ENCODE measurements at regions not wholly inside any gene's neighbourhood (a gene's known extent, or its start where the extent isn't known, plus 50 kb on each side); places are given as distances from the start of the nearest gene placed in this dataset.

DNA sequence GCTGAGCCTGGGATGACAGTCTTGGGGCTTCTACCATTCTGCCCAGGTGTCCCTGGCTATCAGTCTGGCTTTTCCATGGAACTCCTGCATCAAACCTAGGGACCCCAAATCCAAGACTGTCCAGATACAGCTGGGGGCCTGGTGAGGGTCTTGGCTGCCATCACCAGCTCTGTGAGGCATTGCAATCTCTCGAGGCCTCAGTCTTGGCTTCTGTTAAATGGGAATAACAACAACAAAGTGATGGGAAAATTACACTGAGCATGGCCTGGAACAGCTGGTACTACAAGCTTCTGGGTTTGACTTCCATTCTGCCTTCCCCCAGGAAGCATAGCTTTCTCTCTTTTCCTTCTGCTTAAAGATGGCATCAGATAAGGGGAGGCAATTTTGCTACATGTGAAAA, 50.0 kb upstream of the LCTL start:
- Mint-ChIP-seq H3K27ac (no peak overlapping the region), H3K9me3 (no peaks in the 10 kb centered on the region), H3K4me3 (no peak overlapping the region), H3K4me1 (ENCODE audit: low read depth in 2 of 2) (peaks cover 0 to 8% of the 10 kb centered on the region in 2 donors), H3K27me3 (peaks cover 8 to 46% of the 10 kb centered on the region in 2 donors), H3K36me3 (ENCODE audit: insufficient read depth) (no peaks in the 10 kb centered on the region)
- no peak for ATAC-seq (replicated peaks)
- DNase-seq = no peak

DNA sequence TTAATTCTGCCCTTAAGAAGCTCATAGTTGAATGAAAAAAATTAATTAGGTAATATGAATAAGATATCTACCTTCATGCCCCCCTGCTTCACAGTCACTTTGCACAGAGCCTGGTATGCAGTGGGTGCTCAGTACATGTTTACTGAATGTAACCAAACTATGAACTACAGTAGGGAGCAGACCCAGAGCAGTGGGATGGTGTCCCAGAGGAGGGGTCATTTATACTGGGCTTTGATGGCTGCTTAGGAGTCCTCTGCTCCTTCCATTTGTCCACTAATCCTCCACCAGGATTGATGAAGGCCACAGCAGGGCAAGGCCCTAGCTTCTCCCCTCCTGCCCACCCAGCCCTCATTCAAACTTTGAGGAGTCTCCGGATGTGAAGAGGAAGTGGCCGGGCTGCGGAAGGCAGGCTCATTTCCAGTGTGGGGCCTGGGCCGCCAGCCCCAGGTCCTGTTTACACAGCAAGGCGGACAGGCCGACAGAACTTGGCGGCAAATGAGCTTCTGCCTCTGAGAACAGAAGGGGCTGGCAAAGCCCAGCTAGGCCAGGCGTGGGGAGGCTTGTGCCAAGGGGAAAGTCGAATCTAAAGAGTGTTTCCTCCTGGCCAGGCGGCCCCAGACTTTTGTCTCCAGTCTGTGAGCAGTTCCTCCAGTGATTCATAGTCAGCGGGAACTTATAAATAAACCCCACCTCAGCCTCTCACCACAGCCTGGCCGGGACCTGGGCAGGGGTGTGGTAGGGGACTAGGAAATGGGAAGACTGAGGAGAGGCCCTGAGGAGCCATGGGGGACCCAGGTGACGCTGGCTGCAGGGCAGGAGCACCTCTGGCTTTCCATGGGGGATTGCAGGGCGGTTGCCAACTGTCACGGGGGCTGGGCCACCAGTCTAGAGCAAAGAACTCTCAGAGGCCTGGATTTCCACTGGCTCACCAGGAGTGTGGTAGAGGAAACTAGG, 51.6 kb upstream of the LCTL start:
- Mint-ChIP-seq H3K27ac (peak overlapping the region in 1 of 2 donors; percentile 51), H3K4me1 (ENCODE audit: low read depth in 2 of 2) (peaks cover 0 to 8% of the 10 kb centered on the region in 2 donors), H3K27me3 (peaks cover 15 to 56% of the 10 kb centered on the region in 2 donors), H3K9me3 (no peaks in the 10 kb centered on the region), H3K36me3 (ENCODE audit: insufficient read depth) (no peaks in the 10 kb centered on the region), H3K4me3 (no peak overlapping the region)
- no peak for ATAC-seq (replicated peaks)
- DNase-seq = no peak

- Mint-ChIP-seq H3K9me3 (no peaks in the 10 kb centered on the region), H3K4me1 (ENCODE audit: low read depth in 2 of 2) (no peaks in the 10 kb centered on the region), H3K4me3 (no peak overlapping the region), H3K36me3 (ENCODE audit: insufficient read depth) (no peaks in the 10 kb centered on the region), H3K27me3 (peaks cover 28 to 59% of the 10 kb centered on the region in 2 donors), H3K27ac (no peak overlapping the region)
- DNase-seq (peak in 2 of 3 experiments; percentile 7 to 23), ATAC-seq (replicated peaks) (no peak)
These were observed 53.5 kb upstream of the LCTL start for GRCh38 chr15:66619152-66619903.

DNA sequence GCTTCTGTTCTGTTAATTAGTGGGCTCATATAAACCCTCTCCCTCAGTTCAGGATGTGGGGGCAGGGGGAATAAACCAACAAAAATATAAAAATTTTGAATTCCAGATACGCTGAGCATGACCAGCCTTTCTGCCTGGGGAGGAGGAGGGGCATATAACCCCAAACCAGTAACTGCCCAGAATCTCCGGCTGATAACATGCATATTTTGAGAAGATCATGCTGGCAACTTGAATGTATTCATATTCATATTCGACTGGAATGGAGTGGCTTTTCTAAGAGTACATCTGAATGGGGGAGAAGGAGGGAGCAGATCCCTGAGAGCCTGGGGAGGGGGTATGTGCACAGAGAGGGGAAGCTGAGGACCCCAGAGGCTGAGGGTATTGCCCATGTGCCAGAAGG, 54.5 kb upstream of the LCTL start:
- DNase-seq (no peak), ATAC-seq (replicated peaks) (no peak)
- no peaks in the 10 kb centered on the region for H3K36me3 Mint-ChIP-seq (ENCODE audit: insufficient read depth)
- H3K27me3 Mint-ChIP-seq = peaks cover 28 to 59% of the 10 kb centered on the region in 2 donors
- H3K27ac Mint-ChIP-seq = no peak overlapping the region
- no peaks in the 10 kb centered on the region for H3K4me1 Mint-ChIP-seq (ENCODE audit: low read depth in 2 of 2)
- H3K9me3 Mint-ChIP-seq = no peaks in the 10 kb centered on the region
- H3K4me3 Mint-ChIP-seq = no peak overlapping the region

DNA sequence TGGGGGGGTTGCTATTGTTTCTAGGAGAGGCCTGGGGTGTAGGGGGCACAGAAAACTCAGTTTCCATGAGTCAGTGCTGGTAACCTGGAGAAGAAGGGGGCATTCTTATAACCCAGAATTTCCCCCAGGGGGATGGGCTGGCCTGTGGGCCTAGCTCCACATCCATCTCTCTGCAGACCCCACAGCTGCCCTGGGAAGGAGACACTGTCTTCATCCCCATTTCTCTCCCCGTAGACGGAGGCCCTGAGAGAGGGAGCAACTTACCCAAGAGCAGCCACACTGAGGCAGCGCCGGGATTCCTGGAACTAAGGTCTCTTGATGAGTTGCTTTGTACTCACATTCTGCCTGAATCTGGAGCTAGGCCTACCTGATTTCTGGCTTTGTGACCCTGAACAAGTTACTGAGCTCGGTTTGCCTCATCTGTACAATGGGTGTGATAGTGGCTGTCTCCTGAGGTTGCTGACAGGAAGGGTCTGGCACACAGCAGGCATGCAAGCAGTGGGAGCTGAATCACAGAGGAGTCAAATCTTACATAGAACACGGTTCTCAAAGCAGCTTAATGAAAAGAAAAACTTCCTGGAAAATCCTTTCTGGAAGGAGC, 55.0 kb upstream of the LCTL start:
- Mint-ChIP-seq H3K9me3 (no peaks in the 10 kb centered on the region), H3K4me1 (ENCODE audit: low read depth in 2 of 2) (no peaks in the 10 kb centered on the region), H3K27ac (no peak overlapping the region), H3K27me3 (peaks cover 28 to 59% of the 10 kb centered on the region in 2 donors), H3K4me3 (no peak overlapping the region), H3K36me3 (ENCODE audit: insufficient read depth) (no peaks in the 10 kb centered on the region)
- ATAC-seq (replicated peaks) = no peak
- no peak for DNase-seq

DNA sequence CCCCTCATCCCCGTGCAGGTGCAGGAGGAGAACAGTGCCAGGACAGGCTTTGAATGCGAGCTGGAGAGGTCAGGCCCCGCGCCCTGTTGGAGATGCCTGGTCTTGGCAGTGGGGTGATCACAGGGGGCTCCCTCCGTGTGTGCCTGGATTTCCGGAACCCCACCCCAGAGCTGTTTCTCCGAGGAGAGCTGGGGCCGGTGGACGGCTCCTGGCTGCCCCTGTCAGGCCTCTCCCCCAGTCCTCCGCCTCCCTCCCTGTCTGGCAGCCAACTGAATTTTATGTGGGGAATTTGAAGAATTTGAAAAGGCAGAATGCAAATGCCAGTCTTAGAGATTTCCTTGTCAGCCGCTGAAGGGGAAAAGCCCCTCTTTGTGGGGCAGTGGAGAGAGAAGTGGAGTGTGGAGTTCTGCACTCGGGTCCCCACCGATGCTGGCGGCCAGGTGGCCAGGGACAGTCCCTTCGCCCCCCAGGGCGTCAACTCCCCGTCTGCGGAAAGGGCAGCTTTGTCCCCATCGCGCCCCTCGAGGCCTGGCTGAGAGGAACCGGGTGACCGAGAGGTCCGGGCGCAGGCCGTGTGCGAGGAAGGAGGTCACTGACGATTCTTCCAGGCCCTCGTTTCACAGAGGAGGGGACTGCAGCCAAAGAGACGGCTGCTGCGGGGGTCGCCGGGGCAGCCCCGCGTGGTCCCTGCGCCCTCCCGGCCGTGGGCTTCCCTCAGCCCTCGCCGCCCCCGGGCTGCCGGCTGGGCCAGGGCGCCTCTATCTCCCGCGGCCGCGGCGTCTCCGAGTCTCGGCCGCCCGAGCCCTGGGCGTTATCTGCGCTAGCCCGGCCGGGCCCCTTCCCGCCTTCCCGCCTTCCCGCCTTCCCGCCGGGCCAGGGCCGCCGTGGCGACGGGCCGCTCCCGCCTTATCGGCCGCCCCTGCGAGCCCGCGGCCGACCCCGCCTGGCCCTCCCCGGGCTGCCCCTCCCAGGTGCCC, 56.0 kb upstream of the LCTL start:
- no peaks in the 10 kb centered on the region for H3K36me3 Mint-ChIP-seq (ENCODE audit: insufficient read depth)
- no peaks in the 10 kb centered on the region for H3K4me1 Mint-ChIP-seq (ENCODE audit: low read depth in 2 of 2)
- ATAC-seq (replicated peaks) (no peak), DNase-seq (no peak)
- peaks cover 28 to 55% of the 10 kb centered on the region in 2 donors for H3K27me3 Mint-ChIP-seq
- H3K27ac Mint-ChIP-seq = no peak overlapping the region
- no peaks in the 10 kb centered on the region for H3K9me3 Mint-ChIP-seq
- no peak overlapping the region for H3K4me3 Mint-ChIP-seq

- Mint-ChIP-seq H3K4me1 (ENCODE audit: low read depth in 2 of 2) (no peaks in the 10 kb centered on the region), H3K4me3 (no peak overlapping the region), H3K27me3 (peaks cover 28 to 47% of the 10 kb centered on the region in 2 donors), H3K36me3 (ENCODE audit: insufficient read depth) (no peaks in the 10 kb centered on the region), H3K9me3 (no peaks in the 10 kb centered on the region), H3K27ac (no peak overlapping the region)
- DNase-seq = no peak
- no peak for ATAC-seq (replicated peaks)
These were observed 56.8 kb upstream of the LCTL start for GRCh38 chr15:66622591-66623022.

DNA sequence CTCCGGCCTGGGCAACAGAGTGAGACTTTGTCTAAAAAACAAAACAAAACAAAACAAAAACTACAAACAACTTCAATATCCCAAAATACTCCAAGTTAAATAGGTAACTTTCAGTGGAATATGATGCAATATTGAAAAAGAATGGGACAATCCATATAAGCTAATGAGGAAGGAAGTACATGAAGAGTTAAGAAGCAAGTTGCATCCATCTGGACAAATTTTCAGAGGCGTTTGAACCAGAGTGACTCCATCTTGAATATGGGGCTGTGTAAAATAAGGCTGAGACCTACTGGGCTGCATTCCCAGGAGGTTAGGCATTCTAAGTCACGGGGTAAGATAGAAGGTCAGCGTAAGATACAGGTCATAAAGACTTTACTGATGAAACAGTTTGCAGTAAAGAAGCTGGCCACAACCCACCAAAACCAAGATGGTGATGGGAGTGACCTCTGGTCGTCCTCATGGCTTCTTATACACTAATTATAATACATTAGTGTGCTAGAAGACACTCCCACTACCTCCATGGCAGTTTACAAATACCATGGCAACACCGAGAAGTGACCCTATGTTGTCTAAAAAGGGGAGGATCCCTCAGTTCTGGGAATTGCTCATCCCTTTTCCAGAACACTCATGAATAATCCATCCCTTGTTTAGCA, 58.1 kb upstream of the LCTL start:
- no peaks in the 10 kb centered on the region for H3K4me1 Mint-ChIP-seq (ENCODE audit: low read depth in 2 of 2)
- no peaks in the 10 kb centered on the region for H3K9me3 Mint-ChIP-seq
- peaks cover 28 to 41% of the 10 kb centered on the region in 2 donors for H3K27me3 Mint-ChIP-seq
- H3K4me3 Mint-ChIP-seq = no peak overlapping the region
- no peak for DNase-seq
- no peak for ATAC-seq (replicated peaks)
- H3K36me3 Mint-ChIP-seq (ENCODE audit: insufficient read depth) = no peaks in the 10 kb centered on the region
- H3K27ac Mint-ChIP-seq = no peak overlapping the region

DNA sequence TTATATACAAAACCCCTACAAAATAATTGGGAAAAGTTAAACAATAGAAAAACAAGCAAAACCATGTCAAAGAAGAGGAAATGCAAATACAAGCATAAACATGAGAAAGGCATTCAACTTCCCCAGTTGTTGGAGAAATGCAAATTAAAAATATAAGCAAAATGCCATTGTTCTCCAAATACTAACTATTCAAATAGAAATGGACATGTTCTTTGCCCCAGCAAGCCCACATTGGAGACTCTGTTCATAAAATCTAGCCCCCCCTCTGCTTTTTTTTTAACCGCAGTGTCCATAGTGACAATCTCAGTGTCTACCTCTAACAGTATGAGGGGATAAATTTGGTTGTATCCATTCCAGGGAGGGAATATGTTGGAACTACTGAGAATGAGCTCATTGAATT, 59.7 kb upstream of the LCTL start:
- Mint-ChIP-seq H3K36me3 (ENCODE audit: insufficient read depth) (no peaks in the 10 kb centered on the region), H3K4me3 (no peak overlapping the region), H3K27me3 (peaks cover 24 to 37% of the 10 kb centered on the region in 2 donors), H3K9me3 (no peaks in the 10 kb centered on the region), H3K4me1 (ENCODE audit: low read depth in 2 of 2) (no peaks in the 10 kb centered on the region), H3K27ac (no peak overlapping the region)
- no peak for DNase-seq
- ATAC-seq (replicated peaks) = no peak

- Mint-ChIP-seq H3K27me3 (peaks cover 20 to 36% of the 10 kb centered on the region in 2 donors), H3K4me3 (no peak overlapping the region), H3K36me3 (ENCODE audit: insufficient read depth) (no peaks in the 10 kb centered on the region), H3K27ac (no peak overlapping the region), H3K9me3 (no peaks in the 10 kb centered on the region), H3K4me1 (ENCODE audit: low read depth in 2 of 2) (no peaks in the 10 kb centered on the region)
- DNase-seq = no peak
- ATAC-seq (replicated peaks) = no peak
These were observed 60.2 kb upstream of the LCTL start for GRCh38 chr15:66625974-66626373.

DNA sequence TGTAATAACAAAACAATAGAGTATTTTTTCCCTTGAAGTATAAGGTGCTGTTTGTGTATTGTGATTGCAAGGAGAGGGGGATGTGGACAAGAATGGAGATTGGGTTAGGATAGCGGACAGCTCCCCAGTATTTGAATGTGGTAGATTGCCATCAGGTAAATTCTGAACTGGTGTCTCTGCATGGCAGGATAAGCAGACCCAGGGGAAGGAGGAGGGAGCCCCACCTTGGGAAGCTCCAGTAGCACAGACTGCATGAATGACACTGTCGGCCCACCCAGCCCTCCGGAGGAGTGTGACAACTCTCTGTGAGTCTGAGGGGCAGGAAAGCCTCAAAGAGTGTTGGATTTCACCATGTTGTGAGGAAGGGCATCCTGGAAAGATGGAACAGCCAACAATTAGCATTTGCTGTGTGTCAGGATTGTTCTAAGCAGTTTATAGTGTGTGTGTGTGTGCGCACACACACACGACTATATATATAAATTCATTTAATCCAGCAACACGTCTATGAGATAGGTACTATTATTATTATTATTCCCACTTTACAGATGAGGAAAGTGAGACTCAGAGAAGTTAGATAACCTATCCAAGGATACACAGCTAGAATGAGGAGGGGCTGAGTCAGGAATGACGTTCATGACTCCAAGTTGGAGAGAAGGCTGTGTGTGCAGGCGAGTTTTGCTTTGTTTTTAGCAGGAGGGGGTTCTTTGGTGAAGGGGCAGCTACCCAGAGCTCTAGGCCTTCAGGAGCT, 63.4 kb upstream of the LCTL start:
- no peak for DNase-seq
- H3K27me3 Mint-ChIP-seq = peaks cover 0 to 10% of the 10 kb centered on the region in 2 donors
- no peak overlapping the region for H3K4me3 Mint-ChIP-seq
- H3K27ac Mint-ChIP-seq = no peak overlapping the region
- no peaks in the 10 kb centered on the region for H3K4me1 Mint-ChIP-seq (ENCODE audit: low read depth in 2 of 2)
- H3K36me3 Mint-ChIP-seq (ENCODE audit: insufficient read depth) = no peaks in the 10 kb centered on the region
- no peaks in the 10 kb centered on the region for H3K9me3 Mint-ChIP-seq
- no peak for ATAC-seq (replicated peaks)

Data from effector memory CD8-positive, alpha-beta T cell (primary cell).